Upper lobe of right lung (tissue), 1 donor: ENCODE measurements at regions not wholly inside any gene's neighbourhood (a gene's known extent, or its start where the extent isn't known, plus 50 kb on each side); places are given as distances from the start of the nearest gene placed in this dataset.

ENCODE experiments used
- ATAC-seq: fragments of 200-7000 bp; cut with Tn5 transposase; one replicate; pipeline ENCODE4 v1.9.1; 2020; ENCODE audit warnings: mild to moderate bottlenecking, moderate library complexity
- DNase-seq: peaks from one replicate; pipeline ENCODE4 v3.0.0-alpha.2; 2020
- H3K27ac ChIP-seq: fragments of 200-600 bp; one replicate; pipeline ENCODE4 v1.8.0; 2022
- H3K27me3 ChIP-seq: fragments of 200-600 bp; one replicate; pipeline ENCODE4 v1.8.0; 2022; ENCODE audit warnings: mild to moderate bottlenecking
- H3K36me3 ChIP-seq: fragments of 200-600 bp; one replicate; pipeline ENCODE4 v1.8.0; 2022
- H3K4me1 ChIP-seq: fragments of 200-600 bp; one replicate; pipeline ENCODE4 v1.8.0; 2022
- H3K4me3 ChIP-seq: fragments of 200-600 bp; one replicate; pipeline ENCODE4 v1.8.0; 2022; ENCODE audit warnings: mild to moderate bottlenecking
- H3K9me3 ChIP-seq: fragments of 200-600 bp; one replicate; pipeline ENCODE4 v1.8.0; 2022
- intact Hi-C: fragments of 100-400 bp; cut with DNase I; formaldehyde crosslinking; loops from one replicate; pipeline ENCODE4 v1.11.0; 2022
- TF ChIP-seq, protein P1 (sequence below): fragments of 200-600 bp; IDR thresholded peaks from one replicate; pipeline ENCODE4 v1.8.0; 2022; ENCODE audit warnings: antibody characterized with exemption
- donor health status: DM: no; HTN: yes; CAD: no; lungs with severe emphysema.

DNA sequence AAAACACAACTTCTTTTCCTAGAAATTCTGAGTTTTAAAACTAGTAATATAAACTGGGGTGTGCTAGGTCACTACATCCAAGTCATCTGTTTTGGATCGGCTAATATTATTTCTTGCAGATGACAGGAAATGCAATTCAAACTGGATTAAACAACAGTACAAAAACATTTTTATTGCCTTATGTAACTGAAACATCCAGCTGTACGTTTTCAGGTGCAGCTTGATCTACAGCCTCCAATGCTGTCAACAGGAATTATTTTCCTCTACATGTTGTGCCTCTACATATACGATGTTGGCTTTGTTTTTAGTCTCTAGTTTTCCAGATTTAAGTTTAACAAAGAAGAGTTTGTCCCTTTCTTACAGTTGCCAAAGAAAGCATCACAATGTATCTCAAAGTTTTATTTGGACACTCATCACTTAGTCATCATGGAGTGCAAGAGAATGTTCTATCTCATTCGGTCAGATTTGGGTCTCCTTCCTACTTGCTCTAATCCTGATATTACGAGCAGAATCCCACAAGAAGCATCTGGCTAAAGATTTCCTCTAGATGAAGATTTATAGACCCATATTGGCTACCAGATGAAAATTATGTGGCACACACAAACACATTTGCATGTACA lies 326.7 kb downstream of the SLC6A15 start:
- no peaks in the 10 kb centered on the region for H3K27me3 ChIP-seq
- no peaks in the 10 kb centered on the region for H3K36me3 ChIP-seq
- H3K4me3 ChIP-seq = no peak overlapping the region
- H3K27ac ChIP-seq = no peak overlapping the region
- intact Hi-C loops = no loop called here
- H3K4me1 ChIP-seq = no peaks in the 10 kb centered on the region
- TF ChIP-seq, protein P1, sequence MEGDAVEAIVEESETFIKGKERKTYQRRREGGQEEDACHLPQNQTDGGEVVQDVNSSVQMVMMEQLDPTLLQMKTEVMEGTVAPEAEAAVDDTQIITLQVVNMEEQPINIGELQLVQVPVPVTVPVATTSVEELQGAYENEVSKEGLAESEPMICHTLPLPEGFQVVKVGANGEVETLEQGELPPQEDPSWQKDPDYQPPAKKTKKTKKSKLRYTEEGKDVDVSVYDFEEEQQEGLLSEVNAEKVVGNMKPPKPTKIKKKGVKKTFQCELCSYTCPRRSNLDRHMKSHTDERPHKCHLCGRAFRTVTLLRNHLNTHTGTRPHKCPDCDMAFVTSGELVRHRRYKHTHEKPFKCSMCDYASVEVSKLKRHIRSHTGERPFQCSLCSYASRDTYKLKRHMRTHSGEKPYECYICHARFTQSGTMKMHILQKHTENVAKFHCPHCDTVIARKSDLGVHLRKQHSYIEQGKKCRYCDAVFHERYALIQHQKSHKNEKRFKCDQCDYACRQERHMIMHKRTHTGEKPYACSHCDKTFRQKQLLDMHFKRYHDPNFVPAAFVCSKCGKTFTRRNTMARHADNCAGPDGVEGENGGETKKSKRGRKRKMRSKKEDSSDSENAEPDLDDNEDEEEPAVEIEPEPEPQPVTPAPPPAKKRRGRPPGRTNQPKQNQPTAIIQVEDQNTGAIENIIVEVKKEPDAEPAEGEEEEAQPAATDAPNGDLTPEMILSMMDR = no peak
- no peak for DNase-seq
- ATAC-seq = no peak
- no peaks in the 10 kb centered on the region for H3K9me3 ChIP-seq

DNA sequence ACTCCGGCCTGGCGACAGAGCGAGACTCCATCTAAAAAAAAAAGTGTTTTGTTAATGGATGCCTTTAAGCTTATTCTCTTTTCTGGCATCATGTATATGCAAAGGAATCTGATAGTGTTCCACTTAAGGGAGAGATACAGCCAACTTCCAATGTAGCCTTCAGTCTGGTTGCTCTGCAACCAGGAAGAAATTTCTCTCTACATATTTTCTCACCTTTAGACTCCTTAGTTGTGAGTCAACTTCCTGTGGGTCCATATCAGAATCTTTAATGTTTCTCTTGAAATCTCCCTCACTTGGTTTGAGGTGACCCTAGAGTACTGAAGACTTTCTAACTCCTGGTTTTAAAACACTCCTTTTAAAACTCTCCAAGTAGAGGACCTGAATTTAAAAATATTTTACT lies 340.4 kb downstream of the SLC6A15 start:
- intact Hi-C loops = no loop called here
- Histone ChIP-seq H3K9me3 (no peaks in the 10 kb centered on the region), H3K4me3 (no peak overlapping the region), H3K36me3 (no peaks in the 10 kb centered on the region), H3K4me1 (no peaks in the 10 kb centered on the region), H3K27me3 (no peaks in the 10 kb centered on the region), H3K27ac (no peak overlapping the region)
- no peak for ATAC-seq
- TF ChIP-seq, protein P1 = no peak
- no peak for DNase-seq

DNA sequence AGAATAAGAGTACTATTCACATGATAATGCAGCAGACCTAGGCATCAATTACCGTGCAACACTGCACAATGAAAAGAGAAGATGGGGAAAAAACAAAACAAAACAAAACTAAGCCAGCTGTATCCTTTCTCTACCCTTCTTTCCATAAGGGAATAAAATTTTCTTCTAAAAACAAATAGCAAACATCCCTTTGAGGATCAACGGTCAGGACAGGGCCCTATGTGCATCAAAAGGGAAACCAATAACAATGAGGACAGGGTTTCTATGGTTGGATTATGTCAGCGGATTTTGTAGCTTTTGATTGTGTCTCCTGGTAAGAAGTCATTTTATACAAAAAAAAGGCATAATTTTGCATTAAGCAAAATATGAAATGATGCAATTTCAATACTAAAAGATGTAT lies 350.3 kb downstream of the SLC6A15 start:
- H3K9me3 ChIP-seq = no peaks in the 10 kb centered on the region
- no peak for DNase-seq
- H3K4me3 ChIP-seq = no peak overlapping the region
- no peaks in the 10 kb centered on the region for H3K4me1 ChIP-seq
- no peak overlapping the region for H3K27ac ChIP-seq
- intact Hi-C loops = no loop called here
- no peaks in the 10 kb centered on the region for H3K36me3 ChIP-seq
- TF ChIP-seq, protein P1 = no peak
- ATAC-seq = no peak
- H3K27me3 ChIP-seq = no peaks in the 10 kb centered on the region

DNA sequence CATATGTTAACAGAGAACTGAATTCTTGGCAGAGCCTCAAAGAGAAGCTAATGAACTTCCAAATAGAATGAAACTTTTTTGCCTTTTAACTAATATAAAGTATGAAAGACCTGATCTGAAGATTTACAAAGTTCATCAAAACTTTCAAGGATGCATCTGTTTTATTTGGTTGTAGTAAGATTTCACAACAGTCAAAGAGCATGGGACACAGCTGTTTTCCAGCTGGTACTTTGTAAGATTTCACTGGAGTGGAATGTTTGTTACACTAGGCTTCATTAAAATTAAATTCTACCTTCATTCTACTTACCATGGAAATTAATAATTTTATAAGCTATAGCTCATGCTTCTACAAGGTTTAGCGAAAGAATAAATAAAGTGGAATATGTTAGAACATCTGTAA lies 351.2 kb downstream of the SLC6A15 start:
- Histone ChIP-seq H3K4me1 (no peaks in the 10 kb centered on the region), H3K4me3 (no peak overlapping the region), H3K36me3 (no peaks in the 10 kb centered on the region), H3K27ac (no peak overlapping the region), H3K9me3 (no peaks in the 10 kb centered on the region), H3K27me3 (no peaks in the 10 kb centered on the region)
- ATAC-seq (no peak), DNase-seq (no peak)
- intact Hi-C loops = no loop called here
- TF ChIP-seq, protein P1 = no peak

DNA sequence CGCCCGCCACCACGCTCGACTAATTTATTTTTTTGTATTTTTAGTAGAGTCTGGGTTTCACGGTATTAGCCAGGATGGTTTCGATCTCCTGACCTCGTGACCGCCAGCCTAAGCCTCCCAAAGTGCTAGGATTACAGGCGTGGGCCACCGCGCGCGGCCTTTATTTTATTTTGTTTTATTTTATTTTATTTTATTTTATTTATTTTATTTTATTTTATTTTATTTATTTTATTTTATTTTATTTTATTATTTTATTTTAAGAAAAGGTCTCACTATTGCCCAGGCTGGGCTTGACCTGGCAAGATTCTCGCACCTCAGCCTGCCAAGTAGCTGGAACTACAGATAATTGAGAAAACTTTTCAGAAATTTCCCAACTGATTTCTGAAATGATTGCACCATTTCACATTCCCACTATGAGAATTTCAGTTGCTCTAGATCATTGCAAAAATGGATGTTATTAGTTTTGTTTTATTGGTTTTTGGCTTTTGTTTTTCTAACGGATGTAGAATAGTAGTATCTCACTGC lies 358.3 kb downstream of the SLC6A15 start:
- no peaks in the 10 kb centered on the region for H3K27me3 ChIP-seq
- DNase-seq (no peak), ATAC-seq (no peak)
- no peaks in the 10 kb centered on the region for H3K4me1 ChIP-seq
- H3K36me3 ChIP-seq = no peaks in the 10 kb centered on the region
- intact Hi-C loops = no loop called here
- no peaks in the 10 kb centered on the region for H3K9me3 ChIP-seq
- H3K4me3 ChIP-seq = no peak overlapping the region
- TF ChIP-seq, protein P1 = no peak
- H3K27ac ChIP-seq = no peak overlapping the region
